SKM-1 (cell line): ENCODE measurements at regions not wholly inside any gene's neighbourhood (a gene's known extent, or its start where the extent isn't known, plus 50 kb on each side); places are given as distances from the start of the nearest gene placed in this dataset.
"Not testable (repeated sequence)": the region's sequence is repeated elsewhere in the genome, so short reads cannot be mapped to it uniquely, and the experiment has no call there.

Experiments
- DNase-seq: peaks from one replicate; lab custom pipeline; 2025; ENCODE audit not compliant: unreplicated experiment; lab: John Stamatoyannopoulos, UW

DNA sequence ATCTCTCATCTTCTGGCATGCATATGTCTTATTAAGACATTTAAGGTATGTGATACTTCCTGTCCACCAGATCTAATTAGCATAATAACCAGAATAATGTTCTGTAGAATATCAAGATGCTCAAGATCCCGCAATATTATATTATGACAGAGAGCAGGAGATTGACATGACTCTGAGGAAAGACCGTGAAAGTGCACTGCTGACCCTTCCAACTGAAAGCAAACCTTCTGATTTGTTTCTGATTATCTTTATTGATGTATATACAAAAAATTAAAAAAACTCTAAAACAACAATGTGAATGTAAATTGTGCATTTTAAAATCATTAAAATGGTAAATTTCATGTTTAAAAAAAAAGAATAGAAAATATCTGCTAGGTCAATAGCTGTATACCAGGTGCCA lies 184.4 kb upstream of the TMEM45B start:
- no peak for DNase-seq

DNA sequence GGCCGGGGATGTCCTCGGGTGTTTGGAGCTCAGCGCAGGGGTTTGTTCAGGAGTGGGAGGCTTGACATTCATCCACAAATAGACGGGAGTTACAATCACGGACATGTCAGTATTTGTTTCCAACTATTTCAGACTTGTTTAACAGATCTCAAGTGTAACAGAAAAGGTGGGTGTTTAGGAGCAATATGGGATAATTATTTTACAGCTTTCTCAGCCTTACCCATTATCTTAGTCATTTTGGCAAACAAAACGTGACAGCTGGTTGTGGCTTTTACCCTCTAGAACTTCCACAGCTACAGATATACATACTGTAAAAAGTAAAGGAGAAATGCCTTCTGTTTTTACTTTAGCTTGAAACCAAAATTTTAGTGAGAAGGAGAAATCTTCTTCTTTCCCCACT lies 178.7 kb upstream of the TMEM45B start:
- no peak for DNase-seq

GRCh38 chr11:129637473-129637872 lies 178.2 kb upstream of the TMEM45B start:
- no peak for DNase-seq

DNA sequence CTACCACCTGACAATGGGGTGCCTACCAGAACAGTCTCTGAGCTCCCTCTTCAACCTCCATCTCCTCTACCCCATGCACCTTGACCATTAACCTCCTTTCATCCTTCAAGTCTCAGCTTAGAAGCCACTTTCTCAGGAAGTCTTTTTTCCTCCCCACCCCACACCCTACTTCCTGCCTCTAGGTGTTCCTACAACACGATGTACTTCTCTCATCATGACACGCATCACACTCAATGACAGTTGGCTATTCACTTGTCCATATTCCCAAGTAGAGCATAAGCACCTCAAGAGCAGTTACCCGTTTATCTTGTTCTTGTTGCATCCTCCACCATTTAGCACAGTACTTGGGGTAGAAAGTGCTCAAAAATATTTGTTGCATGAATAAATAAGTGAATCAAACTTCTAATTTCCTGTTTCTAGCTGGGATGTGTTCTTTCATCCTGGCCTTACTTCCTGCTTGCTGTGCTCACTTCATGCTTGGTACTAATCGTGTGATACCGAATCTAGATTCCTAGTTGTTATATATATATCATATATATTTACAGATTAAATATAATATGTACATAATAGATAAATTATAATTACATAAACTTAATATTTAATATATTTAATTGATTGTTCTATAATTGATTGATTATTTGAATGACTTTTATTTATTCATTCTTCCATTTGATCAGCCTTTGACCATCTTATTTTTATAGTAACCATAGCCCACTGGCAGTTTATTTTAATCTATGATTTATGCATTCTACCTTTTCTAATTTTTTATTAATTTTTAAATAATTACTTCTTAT lies 177.5 kb upstream of the TMEM45B start:
- DNase-seq: no peak

DNA sequence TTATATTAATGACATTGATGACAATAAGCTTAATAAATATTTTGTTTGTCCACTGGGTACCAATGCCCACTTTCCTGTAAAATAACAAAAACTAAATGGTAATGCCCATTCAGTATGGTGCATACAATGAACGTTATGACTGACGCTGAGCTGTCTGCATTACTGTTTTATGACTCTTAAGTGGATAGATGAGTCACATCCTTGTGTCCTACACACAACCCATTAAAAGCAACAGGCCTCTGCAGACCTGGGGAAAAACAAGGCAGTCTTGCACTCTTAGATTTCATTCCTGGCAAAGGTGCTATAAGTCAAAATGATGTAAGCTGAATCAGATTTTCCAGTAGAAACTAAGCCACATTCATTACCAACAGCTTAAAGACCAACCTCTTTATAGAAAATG lies 176.3 kb upstream of the TMEM45B start:
- no peak for DNase-seq

DNA sequence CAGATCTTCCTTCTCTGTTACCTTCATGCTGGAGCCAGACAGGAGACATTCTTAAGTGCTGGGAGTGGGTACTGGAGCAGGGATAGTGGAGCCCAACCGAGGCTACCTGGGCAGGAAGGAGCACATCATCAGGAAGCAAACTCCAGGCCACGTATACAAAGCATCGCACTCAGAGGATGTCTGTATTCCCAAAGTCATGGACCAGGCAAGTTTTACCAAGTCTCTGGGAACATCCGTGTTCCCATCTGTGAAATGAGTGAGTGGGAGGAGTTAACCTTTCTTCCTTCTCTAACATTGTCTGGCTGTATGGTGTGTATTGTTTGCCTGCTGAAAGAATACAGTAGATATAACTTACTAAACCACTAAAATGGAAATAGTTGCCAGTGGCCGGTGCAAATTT lies 175.0 kb upstream of the TMEM45B start:
- DNase-seq: no peak

- no peak for DNase-seq
Measured at GRCh38 chr11:129643031-129643721, 172.5 kb upstream of the TMEM45B start.

- DNase-seq: no peak
Measured at GRCh38 chr11:129644326-129644725, 171.3 kb upstream of the TMEM45B start.

DNA sequence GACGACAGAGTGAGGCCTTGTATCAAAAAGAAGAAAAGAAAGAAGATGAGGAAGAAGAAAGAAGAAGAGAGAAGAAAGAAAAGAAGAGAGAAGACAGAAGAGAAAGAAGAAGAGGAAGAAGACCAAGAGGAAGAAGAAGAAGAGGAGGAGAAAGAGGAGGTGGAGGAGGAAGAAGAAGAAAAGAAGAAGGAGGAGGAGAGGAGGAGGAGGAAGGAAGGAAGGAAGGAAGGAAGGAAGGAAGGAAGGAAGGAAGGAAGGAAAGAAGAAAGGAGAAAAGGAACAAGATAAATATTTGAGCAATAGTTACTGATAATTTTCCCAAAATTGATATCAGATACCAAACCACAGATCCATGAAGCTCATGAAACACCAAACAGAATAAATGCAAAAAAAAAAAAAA lies 169.7 kb upstream of the TMEM45B start:
- no peak for DNase-seq

DNA sequence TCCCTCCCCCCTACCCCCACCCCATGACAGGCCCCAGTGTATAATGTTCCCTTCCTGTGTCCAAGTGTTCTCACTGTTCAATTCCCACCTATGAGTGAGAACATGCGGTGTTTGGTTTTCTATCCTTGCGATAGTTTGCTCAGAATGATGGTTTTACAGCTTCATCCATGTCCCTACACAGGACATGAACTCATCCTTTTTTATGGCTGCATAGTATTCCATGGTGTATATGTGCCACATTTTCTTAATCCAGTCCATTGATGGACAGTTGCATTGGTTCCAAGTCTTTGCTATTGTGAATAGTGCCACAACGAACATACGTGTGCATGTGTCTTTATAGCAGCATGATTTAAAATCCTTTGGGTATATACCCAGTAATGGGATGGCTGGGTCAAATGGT lies 165.6 kb upstream of the TMEM45B start:
- DNase-seq: not testable (repeated sequence)

DNA sequence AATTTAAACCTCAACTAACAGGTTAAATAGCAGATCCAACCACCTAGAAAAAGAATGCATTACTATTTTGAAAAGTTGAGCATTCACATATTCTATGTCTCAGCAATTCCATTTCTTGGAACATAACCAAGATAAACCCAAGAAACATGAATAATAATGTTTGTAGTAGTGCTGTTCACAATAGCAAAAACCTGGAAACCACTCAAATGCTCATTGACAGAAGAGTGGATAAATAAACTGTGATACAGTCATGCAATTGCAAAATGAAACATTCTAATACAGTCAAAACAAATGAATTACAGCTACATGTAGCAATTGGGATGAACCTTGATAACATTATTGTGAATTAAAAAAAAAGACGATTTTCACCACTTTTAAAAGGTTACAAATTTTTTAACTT lies 162.8 kb upstream of the TMEM45B start:
- DNase-seq: no peak

DNA sequence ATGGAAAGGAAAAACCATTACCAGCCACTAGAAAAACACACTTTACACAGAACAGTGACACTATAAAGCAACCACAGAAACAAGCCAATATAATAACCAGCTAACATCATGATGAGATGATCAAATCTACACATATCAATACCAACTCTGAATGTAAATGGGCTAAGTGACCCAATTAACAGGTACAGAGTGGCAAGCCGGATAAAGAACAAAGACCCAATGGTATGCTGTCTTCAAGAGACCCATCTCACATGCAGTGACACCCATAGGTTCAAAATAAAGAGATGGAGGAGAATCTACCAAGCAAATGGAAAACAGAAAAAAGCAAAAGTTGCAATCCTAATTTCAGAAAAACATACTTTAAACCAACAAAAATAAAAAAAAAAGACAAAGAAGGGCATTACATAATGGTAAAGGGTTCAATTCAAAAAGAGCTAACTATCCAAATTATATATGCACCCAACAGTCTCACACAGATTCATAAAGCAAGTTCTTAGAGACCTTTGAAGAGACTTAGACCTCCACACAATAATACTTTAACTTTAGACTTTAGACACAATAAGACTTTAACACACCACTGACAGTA lies 160.3 kb upstream of the TMEM45B start:
- no peak for DNase-seq

GRCh38 chr11:129657866-129658525 lies 157.7 kb upstream of the TMEM45B start:
- no peak for DNase-seq

DNA sequence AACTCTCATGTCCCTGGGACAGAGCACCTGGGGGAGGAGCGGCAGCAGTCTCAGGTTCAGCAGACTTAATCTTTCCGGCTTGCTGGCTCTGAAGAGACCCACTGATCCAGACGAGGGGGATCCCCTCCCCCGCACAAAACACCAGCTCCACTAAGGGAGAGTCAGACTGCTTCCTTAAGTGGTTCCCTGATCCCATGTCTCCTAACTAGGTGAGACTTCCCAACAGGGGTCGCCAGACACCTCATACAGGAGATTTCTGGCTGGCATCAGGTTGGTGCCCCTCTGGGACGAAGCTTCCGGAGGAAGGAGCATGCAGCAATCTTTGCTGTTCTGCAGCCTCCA lies 157.2 kb upstream of the TMEM45B start:
- DNase-seq: no peak

GRCh38 chr11:129680907-129681306 lies 134.7 kb upstream of the TMEM45B start:
- DNase-seq: no peak

GRCh38 chr11:129681344-129682114 lies 134.1 kb upstream of the TMEM45B start:
- no peak for DNase-seq

GRCh38 chr11:129686269-129686668 lies 129.4 kb upstream of the TMEM45B start:
- DNase-seq: no peak

GRCh38 chr11:129691142-129691541 lies 124.5 kb upstream of the TMEM45B start:
- no peak for DNase-seq

- no peak for DNase-seq
Measured at GRCh38 chr11:129694538-129694937, 121.1 kb upstream of the TMEM45B start.

- DNase-seq: no peak
Measured at GRCh38 chr11:129694966-129695365, 120.7 kb upstream of the TMEM45B start.
